ENCODE measurements at regions not wholly inside any gene's neighbourhood (a gene's known extent, or its start where the extent isn't known, plus 50 kb on each side); places are given as distances from the start of the nearest gene placed in this dataset.
"Not testable (repeated sequence)": the region's sequence is repeated elsewhere in the genome, so short reads cannot be mapped to it uniquely, and the experiment has no call there.

DNA sequence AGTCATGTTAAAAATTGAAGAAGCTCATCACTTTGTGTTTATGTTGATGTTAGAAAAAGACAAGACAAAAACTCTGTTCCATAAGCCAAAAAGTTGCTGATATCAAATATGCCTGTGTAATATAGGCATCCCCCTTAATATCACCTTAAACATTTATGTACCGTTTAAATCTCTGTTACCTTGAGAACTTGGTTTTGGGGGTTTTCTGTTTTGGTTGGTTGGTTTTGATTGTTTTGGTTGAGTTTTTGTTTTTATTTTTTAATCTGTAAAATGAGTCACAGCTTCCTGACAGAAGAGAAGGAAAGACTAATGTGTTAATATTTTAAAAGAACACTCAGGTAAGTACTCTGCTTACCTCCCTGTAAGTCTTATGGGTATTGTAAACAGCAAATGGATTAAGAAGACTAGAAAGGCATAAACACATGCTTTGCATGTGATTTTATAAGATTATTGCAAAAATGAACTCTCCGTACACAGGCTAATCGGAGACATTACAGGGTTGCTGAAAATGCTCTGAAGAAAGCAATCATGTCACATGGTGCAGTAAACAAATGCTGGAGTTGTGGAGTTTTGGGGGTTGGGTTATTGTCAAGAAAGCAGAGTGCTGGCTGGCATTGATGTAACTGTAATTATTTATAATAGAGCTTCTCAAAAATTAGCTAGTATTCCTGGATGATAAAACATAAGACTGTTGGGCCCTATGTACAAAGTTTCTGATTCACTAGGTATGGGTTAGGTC is 69.5 kb upstream of the MBNL1 start:
- DNase-seq, result no peak

DNA sequence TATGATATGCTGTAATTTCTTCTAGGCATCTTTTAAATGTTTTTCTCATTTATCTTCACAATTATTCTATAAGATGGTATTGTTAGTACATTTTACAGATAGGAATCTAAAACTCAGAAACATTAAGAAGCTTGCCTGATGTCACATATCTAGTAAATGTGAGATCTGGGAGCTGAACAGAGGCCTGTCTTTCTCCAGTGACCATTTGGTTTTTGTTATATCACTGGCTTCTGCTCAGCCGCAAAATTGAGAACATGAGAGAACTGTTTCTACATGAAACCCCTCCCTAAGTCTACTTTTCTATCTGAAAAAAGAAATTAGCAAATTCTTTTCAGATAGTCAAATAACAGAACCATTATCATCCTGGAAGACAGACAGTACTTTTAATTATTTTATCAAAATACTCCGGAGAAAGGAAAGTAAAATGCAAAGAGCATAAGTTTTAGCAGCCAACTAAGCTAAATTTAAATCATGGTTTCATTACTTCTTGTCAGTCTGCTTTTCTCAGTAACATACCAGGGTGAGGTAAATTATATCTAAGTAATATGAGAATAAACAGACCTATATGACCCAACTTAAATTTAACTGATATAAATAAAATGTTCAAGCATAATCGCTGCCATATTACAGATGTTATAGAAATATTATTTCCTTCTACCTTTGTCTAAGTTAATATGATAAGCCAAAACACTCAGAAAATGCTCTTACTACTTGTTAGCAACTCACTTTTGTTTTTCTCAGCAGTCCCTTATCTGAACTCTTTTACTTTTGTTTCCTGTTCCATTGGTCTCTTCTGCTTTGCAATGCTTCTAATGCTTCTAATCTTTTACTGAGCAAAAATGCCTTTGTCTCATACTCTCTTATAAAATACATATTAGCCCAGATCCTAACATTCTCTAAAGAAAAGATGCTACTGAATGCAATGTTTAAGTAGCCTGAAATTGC is 68.0 kb upstream of the MBNL1 start:
- DNase-seq, result no peak

DNA sequence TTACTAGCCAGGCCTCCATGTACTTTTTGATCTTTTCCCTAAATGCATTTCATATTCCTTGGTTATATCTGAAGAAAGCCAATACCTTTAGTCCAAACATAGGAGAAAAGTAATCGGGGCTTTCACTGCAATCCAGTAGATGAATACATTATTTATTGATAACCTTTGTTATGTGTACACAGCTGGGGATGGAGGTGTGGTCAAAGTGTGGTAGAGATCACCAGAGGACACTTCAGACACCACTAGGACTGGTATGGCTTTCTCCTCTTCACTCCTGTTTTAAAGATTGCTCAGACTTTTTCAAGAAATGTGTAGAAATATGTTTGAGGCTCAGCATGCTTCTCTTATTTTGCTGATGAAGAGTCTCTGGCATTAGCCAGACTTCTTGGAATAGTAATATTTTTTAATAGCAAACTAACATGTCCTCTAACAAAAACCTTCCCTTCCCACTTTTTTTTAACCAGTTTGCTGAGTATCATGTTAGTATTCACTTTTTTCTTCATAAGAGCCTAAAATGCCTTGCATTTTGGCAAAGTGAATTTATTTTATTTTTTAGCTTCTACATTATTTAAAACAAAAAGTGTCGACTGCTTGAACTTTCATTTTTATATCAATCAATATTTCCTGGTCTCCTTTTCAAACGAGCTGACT is 65.6 kb upstream of the MBNL1 start:
- DNase-seq, result peak; percentile 6

DNA sequence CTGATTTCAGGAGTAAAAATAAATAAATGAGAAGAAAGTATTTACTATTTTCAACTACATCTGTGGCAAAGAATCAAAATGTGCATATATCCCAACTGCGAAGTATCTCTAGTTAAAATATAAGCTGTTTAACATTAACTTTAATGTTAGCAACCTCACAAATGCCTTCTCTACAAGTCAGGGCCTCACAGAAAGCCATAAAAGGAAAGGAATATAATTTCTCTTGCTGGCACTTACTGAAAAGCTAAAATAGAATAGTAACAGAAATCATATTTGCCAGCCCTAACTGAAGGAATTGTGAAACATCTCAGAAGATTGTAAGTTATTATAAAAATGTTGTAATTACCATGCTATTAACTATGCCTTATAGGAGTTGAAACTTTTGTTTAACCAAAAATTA is 65.1 kb upstream of the MBNL1 start:
- no peak for DNase-seq

DNA sequence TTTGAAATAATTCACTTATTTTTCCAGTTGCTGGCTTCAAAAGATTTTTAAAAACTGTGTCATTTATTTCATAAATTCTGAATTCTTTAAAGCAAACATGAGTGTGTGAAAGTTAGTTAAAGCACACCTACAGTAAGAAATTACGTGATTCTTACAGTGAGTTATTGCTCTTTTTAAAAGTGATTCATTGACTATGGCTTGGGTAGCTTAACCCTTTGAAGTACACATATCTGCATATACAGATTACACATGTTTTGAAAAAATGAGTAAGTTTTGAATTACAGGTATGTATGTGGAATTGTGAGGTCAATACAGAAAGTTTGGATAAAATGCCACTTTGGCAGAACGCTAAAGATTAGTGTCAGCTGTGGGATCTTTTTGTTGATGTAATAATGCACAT is 64.5 kb upstream of the MBNL1 start:
- no peak for DNase-seq

DNA sequence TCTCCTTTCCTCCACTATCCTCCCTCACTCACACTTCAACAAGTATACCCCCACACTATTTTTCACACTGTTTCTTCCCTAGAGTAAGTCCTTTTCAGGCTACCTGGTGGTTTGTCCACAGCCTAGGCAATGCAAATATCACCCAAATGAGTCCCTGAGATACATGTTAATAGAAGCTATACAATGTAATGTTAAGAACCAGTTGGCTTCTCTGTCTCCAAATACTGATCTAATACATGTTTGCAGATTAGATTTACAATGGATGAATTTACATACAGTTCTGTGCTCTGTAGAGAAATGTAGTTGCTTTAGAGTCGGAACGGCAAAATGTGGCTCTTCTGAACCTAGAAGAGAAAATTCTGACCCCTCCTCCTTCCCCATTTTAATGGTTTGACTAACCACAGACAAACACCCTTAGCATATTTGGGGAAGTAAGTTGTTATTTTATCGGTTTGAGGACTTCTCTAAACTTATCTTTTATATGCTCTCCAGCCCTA is 63.6 kb upstream of the MBNL1 start:
- no peak for DNase-seq

DNA sequence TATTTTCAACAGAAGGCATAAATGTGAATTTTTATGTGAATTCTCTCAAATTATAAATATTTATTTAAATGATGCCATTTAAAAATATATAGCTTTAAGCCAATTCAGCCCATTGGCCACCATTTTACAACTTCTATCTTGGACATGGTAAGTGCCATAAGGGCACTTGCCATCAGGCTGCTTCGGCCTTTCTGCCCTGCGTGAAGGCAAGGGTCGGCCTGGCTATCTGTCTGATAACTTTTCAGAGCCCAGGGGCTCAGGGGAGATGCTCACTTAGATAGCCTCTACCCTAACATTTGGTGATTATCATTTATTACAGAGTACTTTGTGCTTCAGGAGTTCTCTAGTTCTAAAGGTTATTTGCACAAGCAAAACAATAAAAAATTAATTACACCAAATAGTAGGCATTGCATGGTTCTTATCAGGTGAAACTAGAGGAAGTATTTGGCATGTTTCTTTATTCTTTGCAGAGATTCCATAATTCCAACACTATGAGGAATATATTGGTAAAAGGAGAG is 62.4 kb upstream of the MBNL1 start:
- DNase-seq, result no peak

DNA sequence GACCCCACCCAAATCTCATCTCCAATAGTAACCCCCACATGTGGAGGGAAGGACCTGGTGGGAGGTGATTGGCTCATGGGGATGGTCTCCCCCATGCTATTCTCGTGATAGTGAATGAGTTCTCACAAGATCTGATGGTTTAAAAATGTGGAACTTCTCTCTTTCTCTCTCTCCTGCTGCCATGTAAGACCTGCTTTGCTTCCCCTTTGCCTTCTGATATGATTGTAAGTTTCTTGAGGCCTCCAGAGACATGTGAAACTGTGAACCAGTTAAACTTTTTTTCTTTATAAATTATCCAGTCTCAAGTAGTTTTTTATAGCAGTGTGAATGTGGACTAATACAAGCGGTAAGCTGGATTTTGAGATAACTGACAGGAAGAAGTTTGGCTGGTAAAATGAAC is 60.3 kb upstream of the MBNL1 start:
- no peak for DNase-seq

DNA sequence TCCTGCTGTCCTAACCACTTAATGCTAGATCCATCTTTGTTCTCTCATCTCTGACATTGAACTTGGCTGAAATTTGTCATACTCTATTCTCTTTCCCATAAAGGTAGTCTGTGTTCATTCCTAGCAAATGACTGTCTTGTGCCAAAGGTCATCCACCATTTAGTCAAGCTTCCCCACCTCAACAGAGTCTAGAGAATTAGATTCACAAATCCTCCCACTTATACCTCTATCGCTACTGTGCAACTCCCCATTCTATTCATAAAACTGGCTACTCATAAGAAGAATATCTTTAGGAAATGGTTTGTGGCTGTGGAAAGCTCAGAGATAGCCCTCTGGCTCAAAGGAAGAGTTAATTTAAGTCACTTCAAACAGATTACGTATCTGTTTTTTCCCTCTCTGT is 59.7 kb upstream of the MBNL1 start:
- no peak for DNase-seq

DNA sequence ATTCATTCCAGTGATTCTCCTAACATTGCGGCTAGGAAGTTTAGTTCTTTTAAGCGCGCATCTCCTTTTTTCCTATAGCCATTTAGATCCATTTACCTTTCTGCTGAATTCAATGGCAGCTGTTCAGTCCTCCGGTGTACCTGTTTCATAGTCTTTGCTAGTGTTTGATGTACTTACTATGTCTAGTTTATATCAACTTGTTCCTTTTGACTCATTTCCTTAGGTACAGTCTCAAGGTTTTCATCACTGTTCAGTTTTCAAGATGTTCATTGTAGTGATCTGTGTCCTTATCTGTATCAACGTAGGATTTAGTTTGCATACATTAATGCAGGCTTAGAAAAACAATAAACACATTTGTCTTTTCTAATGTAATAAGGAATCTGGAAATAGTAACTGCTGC is 59.0 kb upstream of the MBNL1 start:
- DNase-seq, result no peak

DNA sequence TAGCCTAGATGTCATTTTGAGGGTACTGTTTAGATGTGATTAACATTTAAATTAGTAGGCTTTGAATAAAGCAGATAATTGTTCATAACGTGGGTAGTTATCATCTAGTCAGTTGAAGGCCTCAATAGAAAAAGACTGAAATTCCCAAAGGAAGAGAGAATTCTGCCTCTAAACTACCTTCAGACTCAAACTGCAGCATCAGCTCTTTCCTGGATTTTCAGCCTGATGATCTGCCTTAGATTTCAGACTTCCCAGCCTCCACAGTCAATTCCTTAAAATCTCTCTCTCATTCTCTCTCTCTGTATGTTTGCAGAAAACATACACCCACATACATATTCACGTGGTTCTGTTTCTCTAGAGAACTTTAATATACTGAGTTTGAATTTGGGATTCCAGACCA is 58.0 kb upstream of the MBNL1 start:
- DNase-seq, result no peak

DNA sequence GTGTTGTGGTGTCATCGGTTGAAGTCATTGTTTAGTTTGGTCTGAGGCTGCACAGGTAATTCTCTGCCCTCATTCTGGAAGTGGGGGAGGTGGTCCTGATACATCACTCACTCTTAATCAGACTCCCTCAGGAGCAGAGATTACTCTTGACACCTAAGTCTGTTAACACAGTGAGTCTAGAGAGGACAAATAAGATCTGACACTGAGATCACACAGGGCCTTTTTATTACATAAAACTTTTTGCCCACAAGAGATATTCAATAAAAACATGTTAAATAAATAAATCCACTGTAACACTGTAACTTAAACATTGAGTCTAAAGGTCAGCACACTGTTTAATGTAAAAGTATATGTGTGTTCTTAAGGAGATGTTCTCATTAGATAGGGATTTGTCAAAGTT is 57.1 kb upstream of the MBNL1 start:
- DNase-seq, result no peak

DNA sequence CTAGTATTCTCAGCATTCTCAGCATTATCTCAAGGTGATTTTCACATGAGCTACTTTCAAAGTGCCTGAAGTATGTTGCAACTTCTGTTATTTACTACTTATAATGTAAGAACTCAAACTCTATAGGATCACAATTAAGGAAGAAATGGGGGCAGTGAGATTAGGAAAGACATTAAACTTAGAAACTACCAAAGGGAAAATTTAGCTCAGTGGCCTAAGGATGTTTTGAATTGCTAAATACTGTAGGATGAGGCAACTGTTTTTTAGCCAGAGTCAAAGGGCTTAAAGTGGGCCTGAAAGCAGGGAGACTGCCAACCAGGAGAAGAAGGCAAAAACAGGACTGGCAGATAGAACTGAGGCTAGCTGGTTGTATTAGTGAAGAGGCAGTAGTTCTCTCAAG is 55.5 kb upstream of the MBNL1 start:
- DNase-seq, result no peak

DNA sequence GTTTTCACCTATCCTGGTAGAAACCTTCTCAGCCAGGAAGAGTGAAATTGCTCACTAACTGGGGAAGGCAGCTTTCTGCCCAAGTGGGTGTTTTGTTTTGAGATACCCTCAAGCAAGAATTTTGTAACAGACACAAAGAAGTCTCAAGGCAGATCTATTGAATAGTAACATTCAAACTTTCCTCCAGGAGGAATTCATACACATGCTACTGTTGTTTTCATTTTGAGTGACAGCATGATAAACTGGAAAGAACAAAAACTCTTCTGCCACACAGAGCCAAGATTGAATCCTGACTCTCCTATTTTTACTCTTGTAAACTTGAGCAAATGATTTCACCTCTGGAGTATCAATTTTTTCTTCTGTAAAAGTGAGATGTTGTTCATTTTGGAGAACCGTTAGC is 54.8 kb upstream of the MBNL1 start:
- DNase-seq, result no peak

DNA sequence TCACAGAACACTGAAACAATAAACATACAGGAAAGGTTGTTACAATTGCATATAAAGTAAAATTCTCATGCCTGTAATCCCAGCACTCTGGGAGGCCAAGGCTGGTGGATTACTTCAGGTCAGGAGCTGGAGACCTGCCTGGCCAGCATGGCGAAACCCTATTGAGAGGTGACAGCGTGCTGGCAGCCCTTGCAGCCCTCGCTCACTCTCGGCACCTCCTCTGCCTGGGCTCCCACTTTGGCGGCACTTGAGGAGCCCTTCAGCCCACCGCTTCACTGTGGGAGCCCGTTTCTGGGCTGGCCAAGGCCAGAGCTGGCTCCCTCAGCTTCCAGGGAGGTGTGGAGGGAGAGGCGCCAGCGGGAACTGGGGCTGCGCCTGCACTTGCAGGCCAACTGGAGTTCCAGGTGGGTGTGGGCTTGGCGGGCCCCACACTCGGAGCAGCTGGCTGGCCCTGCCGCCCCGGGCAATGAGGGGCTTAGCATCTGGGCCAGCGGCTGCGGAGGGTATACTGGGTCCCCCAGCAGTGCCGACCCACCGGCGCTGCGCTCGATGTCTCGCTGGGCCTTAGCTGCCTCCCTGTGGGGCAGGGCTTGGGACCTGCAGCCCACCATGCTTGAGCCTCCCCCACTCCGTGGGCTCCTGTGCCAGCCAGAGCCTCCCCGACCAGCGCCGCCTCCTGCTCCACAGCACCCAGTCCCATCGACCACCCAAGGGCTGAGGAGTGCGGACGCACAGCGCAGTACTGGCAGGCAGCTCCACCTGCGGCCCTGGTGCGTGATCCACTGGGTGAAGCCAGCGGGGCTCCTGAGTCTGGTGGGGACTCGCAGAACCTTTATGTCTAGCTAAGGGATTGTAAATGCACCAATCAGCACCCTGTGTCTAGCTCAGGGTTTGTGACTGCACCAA is 51.5 kb upstream of the MBNL1 start:
- DNase-seq, result not testable (repeated sequence)

DNA sequence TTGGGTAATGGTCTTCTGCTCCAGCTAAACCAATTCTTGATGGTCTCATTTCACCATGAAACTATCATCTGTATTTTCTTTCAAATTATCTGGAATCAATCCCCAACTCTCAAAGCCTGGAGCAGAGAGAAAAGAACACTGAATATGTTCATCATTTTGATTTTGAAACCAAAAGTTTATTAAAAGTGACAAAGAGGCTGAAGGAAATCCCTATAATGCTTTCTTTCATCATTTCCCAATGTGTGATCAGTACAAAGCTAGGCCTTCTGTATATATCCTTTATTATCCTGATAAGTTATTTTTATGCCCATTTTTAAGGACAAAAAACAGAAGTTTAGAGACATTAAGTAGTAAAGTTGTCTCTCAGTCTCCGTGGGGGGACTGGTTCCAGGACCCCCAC is 50.1 kb upstream of the MBNL1 start:
- DNase-seq, result no peak
